ENCODE measurements at regions not wholly inside any gene's neighbourhood (a gene's known extent, or its start where the extent isn't known, plus 50 kb on each side); places are given as distances from the start of the nearest gene placed in this dataset.
"Not testable (repeated sequence)": the region's sequence is repeated elsewhere in the genome, so short reads cannot be mapped to it uniquely, and the experiment has no call there.

DNA sequence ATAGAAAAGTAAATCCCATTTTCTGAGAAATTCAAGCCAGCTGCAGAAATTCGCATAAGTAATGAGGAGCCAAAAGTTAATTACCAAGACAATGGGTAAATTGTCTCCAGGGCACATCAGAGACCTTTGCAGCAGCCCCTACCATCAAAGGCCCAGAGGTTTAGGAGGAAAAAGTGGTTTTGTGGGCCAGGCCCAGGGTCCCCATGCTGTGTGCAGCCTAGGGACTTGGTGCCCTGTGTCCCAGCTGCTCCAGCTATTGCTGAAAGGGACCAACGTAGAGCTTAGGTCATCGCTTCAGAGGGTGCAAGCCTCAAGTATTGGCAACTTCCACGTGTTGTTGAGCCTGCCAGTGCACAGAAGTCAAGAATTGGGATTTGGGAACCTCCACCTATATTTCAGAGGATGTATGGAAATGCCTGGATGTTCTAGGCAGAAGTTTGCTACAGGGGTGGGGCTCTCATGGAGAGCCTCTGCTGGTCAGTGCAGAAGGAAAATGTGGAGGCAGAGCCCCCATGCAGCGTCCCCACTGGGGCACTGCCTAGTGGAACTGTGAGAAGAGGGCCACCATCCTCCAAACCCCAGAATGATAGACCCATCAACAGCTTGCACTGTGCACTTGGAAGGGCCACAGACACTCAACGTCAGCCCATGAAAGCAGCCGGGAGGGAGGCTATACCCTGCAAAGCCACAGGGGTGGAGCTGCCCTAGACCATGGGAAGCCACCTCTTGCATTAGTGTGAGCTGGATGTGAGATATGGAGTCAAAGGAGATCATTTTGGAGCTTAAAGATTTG lies 731.3 kb upstream of the GRAMD2B start:
- TF ChIP-seq, protein P1, sequence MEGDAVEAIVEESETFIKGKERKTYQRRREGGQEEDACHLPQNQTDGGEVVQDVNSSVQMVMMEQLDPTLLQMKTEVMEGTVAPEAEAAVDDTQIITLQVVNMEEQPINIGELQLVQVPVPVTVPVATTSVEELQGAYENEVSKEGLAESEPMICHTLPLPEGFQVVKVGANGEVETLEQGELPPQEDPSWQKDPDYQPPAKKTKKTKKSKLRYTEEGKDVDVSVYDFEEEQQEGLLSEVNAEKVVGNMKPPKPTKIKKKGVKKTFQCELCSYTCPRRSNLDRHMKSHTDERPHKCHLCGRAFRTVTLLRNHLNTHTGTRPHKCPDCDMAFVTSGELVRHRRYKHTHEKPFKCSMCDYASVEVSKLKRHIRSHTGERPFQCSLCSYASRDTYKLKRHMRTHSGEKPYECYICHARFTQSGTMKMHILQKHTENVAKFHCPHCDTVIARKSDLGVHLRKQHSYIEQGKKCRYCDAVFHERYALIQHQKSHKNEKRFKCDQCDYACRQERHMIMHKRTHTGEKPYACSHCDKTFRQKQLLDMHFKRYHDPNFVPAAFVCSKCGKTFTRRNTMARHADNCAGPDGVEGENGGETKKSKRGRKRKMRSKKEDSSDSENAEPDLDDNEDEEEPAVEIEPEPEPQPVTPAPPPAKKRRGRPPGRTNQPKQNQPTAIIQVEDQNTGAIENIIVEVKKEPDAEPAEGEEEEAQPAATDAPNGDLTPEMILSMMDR (IDR thresholded peaks at IDR 0.05), result not testable (repeated sequence)
- TF ChIP-seq POLR2A (IDR thresholded peaks at IDR 0.05), result not testable (repeated sequence)

Measured in tibial nerve (tissue), 3 donors.